ENCODE measurements at regions not wholly inside any gene's neighbourhood (a gene's known extent, or its start where the extent isn't known, plus 50 kb on each side); places are given as distances from the start of the nearest gene placed in this dataset.

GRCh38 chr2:3959372-3959771, 256.0 kb downstream of the DCDC2C start:
- H3K4me3 ChIP-seq (ENCODE audit: low read depth, low read length), result no peak overlapping the region

GRCh38 chr2:3960106-3960505, 256.7 kb downstream of the DCDC2C start:
- H3K4me3 ChIP-seq (ENCODE audit: low read depth, low read length), result no peak overlapping the region

GRCh38 chr2:3962719-3963118, 259.3 kb downstream of the DCDC2C start:
- no peak overlapping the region for H3K4me3 ChIP-seq (ENCODE audit: low read depth, low read length)

- no peak overlapping the region for H3K4me3 ChIP-seq (ENCODE audit: low read depth, low read length)
Observed at GRCh38 chr2:3965211-3965610, 261.8 kb downstream of the DCDC2C start.

GRCh38 chr2:3965953-3966352, 262.6 kb downstream of the DCDC2C start:
- H3K4me3 ChIP-seq (ENCODE audit: low read depth, low read length), result no peak overlapping the region

- H3K4me3 ChIP-seq (ENCODE audit: low read depth, low read length), result no peak overlapping the region
Observed at GRCh38 chr2:3966470-3966869, 263.1 kb downstream of the DCDC2C start.

GRCh38 chr2:3968736-3969135, 265.4 kb downstream of the DCDC2C start:
- H3K4me3 ChIP-seq (ENCODE audit: low read depth, low read length), result no peak overlapping the region

GRCh38 chr2:3970791-3971651, 267.6 kb downstream of the DCDC2C start:
- H3K4me3 ChIP-seq (ENCODE audit: low read depth, low read length), result no peak overlapping the region

GRCh38 chr2:3971652-3972192, 268.3 kb downstream of the DCDC2C start:
- H3K4me3 ChIP-seq (ENCODE audit: low read depth, low read length), result no peak overlapping the region

- no peak overlapping the region for H3K4me3 ChIP-seq (ENCODE audit: low read depth, low read length)
Observed at GRCh38 chr2:3972377-3972776, 269.0 kb downstream of the DCDC2C start.

- H3K4me3 ChIP-seq (ENCODE audit: low read depth, low read length), result no peak overlapping the region
Observed at GRCh38 chr2:3974765-3975164, 271.4 kb downstream of the DCDC2C start.

GRCh38 chr2:3981446-3981987, 278.1 kb downstream of the DCDC2C start:
- H3K4me3 ChIP-seq (ENCODE audit: low read depth, low read length), result no peak overlapping the region

- H3K4me3 ChIP-seq (ENCODE audit: low read depth, low read length), result no peak overlapping the region
Observed at GRCh38 chr2:3982160-3982559, 278.8 kb downstream of the DCDC2C start.

- no peak overlapping the region for H3K4me3 ChIP-seq (ENCODE audit: low read depth, low read length)
Observed at GRCh38 chr2:3986063-3986462, 282.7 kb downstream of the DCDC2C start.

GRCh38 chr2:3986530-3987258, 283.3 kb downstream of the DCDC2C start:
- no peak overlapping the region for H3K4me3 ChIP-seq (ENCODE audit: low read depth, low read length)

GRCh38 chr2:4002841-4003403, 299.5 kb downstream of the DCDC2C start:
- no peak overlapping the region for H3K4me3 ChIP-seq (ENCODE audit: low read depth, low read length)

- no peak overlapping the region for H3K4me3 ChIP-seq (ENCODE audit: low read depth, low read length)
Observed at GRCh38 chr2:4012197-4012596, 308.8 kb downstream of the DCDC2C start.

- H3K4me3 ChIP-seq (ENCODE audit: low read depth, low read length), result no peak overlapping the region
Observed at GRCh38 chr2:4018535-4018934, 315.2 kb downstream of the DCDC2C start.

- H3K4me3 ChIP-seq (ENCODE audit: low read depth, low read length), result no peak overlapping the region
Observed at GRCh38 chr2:4020153-4020552, 316.8 kb downstream of the DCDC2C start.

GRCh38 chr2:4020649-4021048, 317.3 kb downstream of the DCDC2C start:
- H3K4me3 ChIP-seq (ENCODE audit: low read depth, low read length), result no peak overlapping the region

- no peak overlapping the region for H3K4me3 ChIP-seq (ENCODE audit: low read depth, low read length)
Observed at GRCh38 chr2:4024605-4025004, 321.2 kb downstream of the DCDC2C start.
